Upper lobe of left lung (tissue), 4 donors: ENCODE measurements at regions not wholly inside any gene's neighbourhood (a gene's known extent, or its start where the extent isn't known, plus 50 kb on each side); places are given as distances from the start of the nearest gene placed in this dataset.

ENCODE experiments used
- EP300 ChIP-seq, 4 donors: sonication (generic); formaldehyde crosslinking; IDR thresholded peaks; one replicate each; pipeline ENCODE4 v1.5.1; 2017; ENCODE audit warnings: antibody characterized with exemption in 4 of 4, control low read depth in 2 of 4
- POLR2A ChIP-seq, 4 donors: fragments of 450-650 bp; IDR thresholded peaks; one replicate each; pipeline ENCODE4 v1.5.1; 2016 to 2017; ENCODE audit warnings: antibody characterized with exemption in 4 of 4, mild to moderate bottlenecking in 2 of 4
- POLR2AphosphoS5 ChIP-seq, 2 donors: sonication (generic); formaldehyde crosslinking; IDR thresholded peaks; one replicate each; pipeline ENCODE4 v1.5.1; 2017; ENCODE audit warnings: antibody characterized with exemption in 2 of 2
- TF ChIP-seq, protein P1 (sequence below), 6 experiments: fragments of 450-650 bp in 4 of 6; fragments of 200-600 bp in 2 of 6; sonication (generic) in 2 of 6; IDR thresholded peaks; one replicate each; pipeline ENCODE4 v1.5.1; 2016 to 2019; ENCODE audit warnings: antibody characterized with exemption in 6 of 6

DNA sequence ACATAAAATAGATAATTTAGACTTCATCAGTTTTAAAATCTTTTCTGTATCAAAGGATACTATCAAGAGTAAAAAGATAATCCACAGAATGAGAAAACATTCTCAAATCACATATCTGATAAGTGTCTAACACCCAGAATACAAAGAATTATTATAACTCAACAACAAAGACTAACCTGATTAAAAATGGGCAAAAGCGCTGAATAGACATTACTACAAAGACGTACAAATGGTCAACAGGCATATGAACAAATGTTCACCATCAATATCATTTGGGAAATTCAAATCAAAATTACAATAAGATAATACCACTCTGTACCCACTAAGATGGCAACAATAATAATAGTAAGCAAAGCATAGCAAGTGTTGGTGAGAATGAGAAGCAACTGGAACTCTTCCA is 503.8 kb downstream of the CDH26 start:
- TF ChIP-seq, protein P1, sequence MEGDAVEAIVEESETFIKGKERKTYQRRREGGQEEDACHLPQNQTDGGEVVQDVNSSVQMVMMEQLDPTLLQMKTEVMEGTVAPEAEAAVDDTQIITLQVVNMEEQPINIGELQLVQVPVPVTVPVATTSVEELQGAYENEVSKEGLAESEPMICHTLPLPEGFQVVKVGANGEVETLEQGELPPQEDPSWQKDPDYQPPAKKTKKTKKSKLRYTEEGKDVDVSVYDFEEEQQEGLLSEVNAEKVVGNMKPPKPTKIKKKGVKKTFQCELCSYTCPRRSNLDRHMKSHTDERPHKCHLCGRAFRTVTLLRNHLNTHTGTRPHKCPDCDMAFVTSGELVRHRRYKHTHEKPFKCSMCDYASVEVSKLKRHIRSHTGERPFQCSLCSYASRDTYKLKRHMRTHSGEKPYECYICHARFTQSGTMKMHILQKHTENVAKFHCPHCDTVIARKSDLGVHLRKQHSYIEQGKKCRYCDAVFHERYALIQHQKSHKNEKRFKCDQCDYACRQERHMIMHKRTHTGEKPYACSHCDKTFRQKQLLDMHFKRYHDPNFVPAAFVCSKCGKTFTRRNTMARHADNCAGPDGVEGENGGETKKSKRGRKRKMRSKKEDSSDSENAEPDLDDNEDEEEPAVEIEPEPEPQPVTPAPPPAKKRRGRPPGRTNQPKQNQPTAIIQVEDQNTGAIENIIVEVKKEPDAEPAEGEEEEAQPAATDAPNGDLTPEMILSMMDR (IDR thresholded peaks at IDR 0.05): no peak
- TF ChIP-seq EP300 (IDR thresholded peaks at IDR 0.05) (no peak), POLR2A (IDR thresholded peaks at IDR 0.05) (no peak), POLR2AphosphoS5 (IDR thresholded peaks at IDR 0.05) (no peak)
